Esophagus squamous epithelium (tissue), 4 donors: ENCODE measurements at regions not wholly inside any gene's neighbourhood (a gene's known extent, or its start where the extent isn't known, plus 50 kb on each side); places are given as distances from the start of the nearest gene placed in this dataset.

Source experiments
- CTCF ChIP-seq, 6 experiments: fragments of 450-650 bp in 4 of 6; fragments of 200-600 bp in 2 of 6; sonication (generic) in 2 of 6; IDR thresholded peaks; one replicate each; pipeline ENCODE4 v1.5.1; 2016 to 2019; ENCODE audit warnings: antibody characterized with exemption in 6 of 6, mild to moderate bottlenecking in 4 of 6, moderate library complexity in 4 of 6
- POLR2A ChIP-seq, 4 donors: fragments of 450-650 bp; IDR thresholded peaks; one replicate each; pipeline ENCODE4 v1.6.1; 2017; ENCODE audit warnings: antibody characterized with exemption in 4 of 4, mild to moderate bottlenecking in 4 of 4, moderate library complexity in 3 of 4

GRCh38 chr5:169354263-169354662, 53.3 kb upstream of the SLIT3 start:
- no peak for TF ChIP-seq CTCF (IDR thresholded peaks at IDR 0.05)
- no peak for TF ChIP-seq POLR2A (IDR thresholded peaks at IDR 0.05)
